Loucy (cell line): ENCODE measurements at regions not wholly inside any gene's neighbourhood (a gene's known extent, or its start where the extent isn't known, plus 50 kb on each side); places are given as distances from the start of the nearest gene placed in this dataset.

Experiments used
- H2AFZ ChIP-seq: fragments of 200-600 bp; sonication (generic); 2 replicates; pipeline ENCODE4 v1.6.0; 2016; ENCODE audit warnings: antibody characterized with exemption, mild to moderate bottlenecking, low read length, moderate library complexity
- H3F3A ChIP-seq: fragments of 200-600 bp; 2 replicates; pipeline ENCODE4 v1.6.0; 2016; ENCODE audit warnings: antibody characterized with exemption, low read depth, mild to moderate bottlenecking
- H3K27me3 ChIP-seq: fragments of 200-600 bp; sonication (generic); 2 replicates; pipeline ENCODE4 v1.6.1; 2014; ENCODE audit warnings: low read length, mild to moderate bottlenecking; ENCODE audit not compliant: insufficient read depth, poor library complexity, severe bottlenecking
- H3K36me3 ChIP-seq: fragments of 200-600 bp; sonication (generic); 2 replicates; pipeline ENCODE4 v1.6.1; 2016; ENCODE audit warnings: low read length; ENCODE audit not compliant: insufficient read depth
- H3K4me1 ChIP-seq: fragments of 200-600 bp; sonication (generic); 2 replicates; pipeline ENCODE4 v1.5.1; 2014; ENCODE audit warnings: low read length, mild to moderate bottlenecking; ENCODE audit not compliant: insufficient read depth, poor library complexity, severe bottlenecking
- H3K4me2 ChIP-seq: fragments of 200-600 bp; sonication (generic); 2 replicates; pipeline ENCODE4 v1.6.0; 2014; ENCODE audit warnings: antibody characterized with exemption, low read length, low read depth, mild to moderate bottlenecking; ENCODE audit not compliant: poor library complexity, severe bottlenecking
- H3K4me3 ChIP-seq: fragments of 200-600 bp; sonication (generic); 2 replicates; pipeline ENCODE4 v1.5.1; 2014; ENCODE audit warnings: low read length, mild to moderate bottlenecking, mixed read lengths; ENCODE audit not compliant: poor library complexity, severe bottlenecking
- H3K79me2 ChIP-seq: fragments of 200-600 bp; sonication (generic); 2 replicates; pipeline ENCODE4 v1.6.1; 2014; ENCODE audit warnings: low read length; ENCODE audit not compliant: insufficient read depth
- H3K9ac ChIP-seq: fragments of 200-600 bp; sonication (generic); 2 replicates; pipeline ENCODE4 v1.6.0; 2014; ENCODE audit warnings: mild to moderate bottlenecking, low read depth, low read length, moderate library complexity; ENCODE audit not compliant: poor library complexity, severe bottlenecking
- H3K9me2 ChIP-seq: fragments of 200-600 bp; sonication (generic); replicated peaks from 2 replicates; pipeline ENCODE4 v1.6.1; 2016; ENCODE audit warnings: low read depth, low read length, mixed read lengths
- H3K9me3 ChIP-seq: fragments of 200-600 bp; sonication (generic); 2 replicates; pipeline ENCODE4 v1.6.1; 2014; ENCODE audit warnings: mild to moderate bottlenecking, antibody characterized with exemption, low read length, low read depth; ENCODE audit not compliant: insufficient read depth
- H4K20me1 ChIP-seq: fragments of 200-600 bp; sonication (generic); 2 replicates; pipeline ENCODE4 v1.6.0; 2014; ENCODE audit warnings: antibody characterized with exemption, low read length, mild to moderate bottlenecking; ENCODE audit not compliant: insufficient read depth, poor library complexity, severe bottlenecking
- CTCF ChIP-seq: fragments of 200-600 bp; sonication (generic); conservative IDR thresholded peaks from 2 replicates; pipeline ENCODE4 v1.5.1; 2014; ENCODE audit warnings: mild to moderate bottlenecking, antibody characterized with exemption, low read length
- EZH2phosphoT487 ChIP-seq: fragments of 200-600 bp; IDR thresholded peaks from 2 replicates; pipeline ENCODE4 v1.6.1; 2018; ENCODE audit warnings: antibody characterized with exemption, mild to moderate bottlenecking, moderate library complexity, borderline replicate concordance

DNA sequence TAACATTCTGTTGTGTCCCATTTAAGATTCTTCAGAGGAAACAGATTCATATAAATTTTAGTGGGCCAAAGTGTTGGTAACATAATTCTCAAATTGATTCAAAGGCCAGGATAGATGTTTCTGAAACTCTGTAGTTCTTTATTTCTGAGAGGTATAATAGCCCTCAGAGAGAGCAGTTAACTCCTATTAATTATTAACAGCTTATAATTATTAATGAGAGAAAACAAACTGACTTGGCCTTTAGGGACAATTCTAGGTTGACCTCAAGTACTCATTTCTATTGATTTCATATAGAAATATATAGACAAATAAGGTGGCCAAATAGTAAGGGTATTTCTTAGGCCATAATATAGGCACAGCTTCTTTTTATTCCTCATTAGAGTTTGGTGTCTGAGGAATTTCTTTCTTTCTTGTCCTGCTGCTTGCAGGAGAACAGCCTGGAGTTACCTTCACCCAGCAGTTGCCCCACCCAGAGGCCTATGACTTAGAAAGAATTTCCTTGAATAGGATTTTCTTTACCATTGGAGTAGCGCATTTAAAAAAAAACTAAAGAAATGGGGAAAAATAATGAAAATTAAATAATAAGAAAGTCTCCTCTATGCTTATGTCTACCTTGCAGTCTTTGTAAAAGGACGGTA lies 1430.1 kb upstream of the SPRY2 start:
- Histone ChIP-seq H3K9ac (no peak overlapping the region), H3F3A (no peaks in the 10 kb centered on the region), H3K4me1 (no peaks in the 10 kb centered on the region), H3K36me3 (no peaks in the 10 kb centered on the region), H3K9me3 (no peaks in the 10 kb centered on the region), H3K9me2 (no peaks in the 10 kb centered on the region), H3K4me3 (no peak overlapping the region), H3K27me3 (no peaks in the 10 kb centered on the region), H2AFZ (no peak overlapping the region), H4K20me1 (no peaks in the 10 kb centered on the region), H3K79me2 (no peaks in the 10 kb centered on the region), H3K4me2 (no peak overlapping the region)
- no peak for TF ChIP-seq EZH2phosphoT487

- TF ChIP-seq EZH2phosphoT487 (no peak), CTCF (no peak)
- no peak overlapping the region for H3K4me3 ChIP-seq
- H3K79me2 ChIP-seq = no peaks in the 10 kb centered on the region
- no peaks in the 10 kb centered on the region for H3K4me1 ChIP-seq
- H3K9me3 ChIP-seq = no peaks in the 10 kb centered on the region
- H3K27me3 ChIP-seq = no peaks in the 10 kb centered on the region
- H3K9me2 ChIP-seq = no peaks in the 10 kb centered on the region
- H2AFZ ChIP-seq = no peak overlapping the region
- H3K9ac ChIP-seq = no peak overlapping the region
- H3F3A ChIP-seq = no peaks in the 10 kb centered on the region
- H3K4me2 ChIP-seq = no peak overlapping the region
- no peaks in the 10 kb centered on the region for H4K20me1 ChIP-seq
- no peaks in the 10 kb centered on the region for H3K36me3 ChIP-seq
Observed at GRCh38 chr13:81762449-81762848, 1421.5 kb upstream of the SPRY2 start.

- Histone ChIP-seq H3K36me3 (no peaks in the 10 kb centered on the region), H3K4me1 (no peaks in the 10 kb centered on the region), H2AFZ (no peak overlapping the region), H3K79me2 (no peaks in the 10 kb centered on the region), H3K27me3 (no peaks in the 10 kb centered on the region), H4K20me1 (no peaks in the 10 kb centered on the region), H3K9ac (no peak overlapping the region), H3K4me2 (no peak overlapping the region), H3K9me2 (no peaks in the 10 kb centered on the region), H3F3A (no peaks in the 10 kb centered on the region), H3K9me3 (no peaks in the 10 kb centered on the region), H3K4me3 (no peak overlapping the region)
- TF ChIP-seq CTCF (no peak), EZH2phosphoT487 (no peak)
Observed at GRCh38 chr13:81760316-81760715, 1419.4 kb upstream of the SPRY2 start.

DNA sequence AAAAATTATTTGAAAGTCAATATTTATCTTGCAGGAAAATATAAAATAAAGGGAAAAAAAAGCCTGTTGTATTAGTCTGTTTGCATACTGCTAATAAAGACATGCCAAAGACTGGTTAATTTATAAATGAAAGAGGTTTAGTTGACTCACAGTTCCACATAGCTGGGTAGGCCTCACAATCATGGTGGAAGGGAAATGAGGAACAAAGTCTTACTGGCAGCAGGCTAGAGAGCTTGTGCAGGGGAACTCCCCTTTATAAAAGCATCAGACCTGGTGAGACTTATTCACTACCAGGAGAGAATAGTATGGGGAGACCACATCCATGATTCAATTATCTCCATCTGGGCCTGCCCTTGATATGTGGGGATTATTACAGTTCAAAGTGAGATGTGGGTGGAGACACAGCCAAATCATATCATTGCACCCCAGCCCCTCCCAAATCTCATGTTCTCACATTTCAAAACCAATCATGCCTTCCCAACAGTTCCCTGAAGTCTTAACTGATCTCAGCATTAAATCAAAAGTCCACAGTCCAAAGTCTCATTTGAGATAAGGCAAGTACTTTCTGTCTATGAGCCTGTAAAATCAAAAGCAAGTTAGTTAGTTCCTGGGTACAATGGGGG lies 1416.5 kb upstream of the SPRY2 start:
- Histone ChIP-seq H3K4me1 (no peaks in the 10 kb centered on the region), H3F3A (no peaks in the 10 kb centered on the region), H3K9ac (no peak overlapping the region), H3K4me2 (no peak overlapping the region), H3K4me3 (no peak overlapping the region), H2AFZ (no peak overlapping the region), H3K79me2 (no peaks in the 10 kb centered on the region), H3K9me2 (no peaks in the 10 kb centered on the region), H3K27me3 (no peaks in the 10 kb centered on the region), H3K36me3 (no peaks in the 10 kb centered on the region), H4K20me1 (no peaks in the 10 kb centered on the region), H3K9me3 (no peaks in the 10 kb centered on the region)
- TF ChIP-seq CTCF (no peak), EZH2phosphoT487 (no peak)
